GM23248 (cell line): ENCODE measurements at regions not wholly inside any gene's neighbourhood (a gene's known extent, or its start where the extent isn't known, plus 50 kb on each side); places are given as distances from the start of the nearest gene placed in this dataset.
A peak's percentile ranks its signal among the peaks of the same experiment; 100 is the strongest.

Experiments
- DNase-seq: peaks from one replicate; pipeline ENCODE4 v3.0.0-alpha.2; 2015
- H2AFZ ChIP-seq: fragments of 200-600 bp; sonication (generic); 2 replicates; pipeline ENCODE4 v1.6.1; 2016; ENCODE audit warnings: antibody characterized with exemption
- H3F3A ChIP-seq: fragments of 200-600 bp; sonication (generic); 2 replicates; pipeline ENCODE4 v1.6.1; 2016; ENCODE audit warnings: mild to moderate bottlenecking, antibody characterized with exemption, mixed run types; ENCODE audit not compliant: insufficient read depth
- H3K27ac ChIP-seq: fragments of 200-600 bp; sonication (generic); 2 replicates; pipeline ENCODE4 v1.5.1; 2016; ENCODE audit warnings: mild to moderate bottlenecking
- H3K27me3 ChIP-seq: fragments of 200-600 bp; sonication (generic); replicated peaks from 2 replicates; pipeline ENCODE4 v1.6.1; 2016; ENCODE audit warnings: mild to moderate bottlenecking; ENCODE audit not compliant: insufficient read depth
- H3K36me3 ChIP-seq: fragments of 200-600 bp; sonication (generic); 2 replicates; pipeline ENCODE4 v1.6.1; 2016; ENCODE audit warnings: low read depth, mild to moderate bottlenecking
- H3K4me1 ChIP-seq: fragments of 200-600 bp; sonication (generic); 2 replicates; pipeline ENCODE4 v1.6.1; 2016; ENCODE audit warnings: mild to moderate bottlenecking; ENCODE audit not compliant: insufficient read depth
- H3K4me2 ChIP-seq: fragments of 200-600 bp; sonication (generic); one replicate; pipeline ENCODE4 v1.6.1; 2016; ENCODE audit warnings: mild to moderate bottlenecking; ENCODE audit not compliant: unreplicated experiment
- H3K4me3 ChIP-seq: fragments of 200-600 bp; sonication (generic); 2 replicates; pipeline ENCODE4 v1.5.1; 2016; ENCODE audit warnings: mild to moderate bottlenecking
- H3K79me2 ChIP-seq: fragments of 200-600 bp; sonication (generic); 2 replicates; pipeline ENCODE4 v1.6.1; 2016; ENCODE audit warnings: mild to moderate bottlenecking; ENCODE audit not compliant: insufficient read depth
- H3K9ac ChIP-seq: fragments of 200-600 bp; sonication (generic); 2 replicates; pipeline ENCODE4 v1.6.1; 2016; ENCODE audit warnings: mild to moderate bottlenecking
- H3K9me2 ChIP-seq: fragments of 200-600 bp; sonication (generic); 2 replicates; pipeline ENCODE4 v1.6.1; 2016; ENCODE audit warnings: mixed run types, mild to moderate bottlenecking, moderate library complexity; ENCODE audit not compliant: insufficient read depth
- H3K9me3 ChIP-seq: fragments of 200-600 bp; sonication (generic); one replicate; pipeline ENCODE4 v1.6.1; 2017; ENCODE audit warnings: low read depth
- H4K20me1 ChIP-seq: fragments of 200-600 bp; sonication (generic); 2 replicates; pipeline ENCODE4 v1.6.0; 2016; ENCODE audit not compliant: insufficient read depth
- EZH2 ChIP-seq: fragments of 200-600 bp; sonication (generic); IDR thresholded peaks from 2 replicates; pipeline ENCODE4 v1.6.1; 2018; ENCODE audit warnings: antibody characterized with exemption, mild to moderate bottlenecking; ENCODE audit not compliant: insufficient read depth, poor library complexity, severe bottlenecking
- EZH2phosphoT487 ChIP-seq: fragments of 200-600 bp; sonication (generic); IDR thresholded peaks from 2 replicates; pipeline ENCODE4 v1.6.1; 2018; ENCODE audit warnings: antibody characterized with exemption, moderate library complexity, mild to moderate bottlenecking, low read depth; ENCODE audit not compliant: insufficient read depth
- WGBS, 2 experiments: methylation state at CpG; one replicate each; pipeline ENCODE4 v1.1.6; 2015 to 2017; ENCODE audit warnings: low lambda C conversion rate in 2 of 2, low coverage in 1 of 2; ENCODE audit errors: missing lambda C conversion rate in 2 of 2; 5-methylcytosine and 5-hydroxymethylcytosine counted together
- in situ Hi-C: fragments of 300-500 bp; cut with MboI; formaldehyde crosslinking; loops from 2 replicates; pipeline ENCODE4 v1.15.0; 2020

- in situ Hi-C loops: no loop called here
- Histone ChIP-seq H3K79me2 (no peaks in the 10 kb centered on the region), H2AFZ (peak overlapping the region; percentile 77), H3K36me3 (no peaks in the 10 kb centered on the region), H3F3A (no peaks in the 10 kb centered on the region), H4K20me1 (no peaks in the 10 kb centered on the region), H3K4me1 (peaks cover 16% of the 10 kb centered on the region), H3K9ac (0 out of 2 replicates have a peak overlapping the region, but pooled peaks have one; percentile 65), H3K27ac (no peak overlapping the region), H3K4me2 (peak overlapping the region; percentile 57), H3K27me3 (0 out of 2 replicates have a peak, but pooled peaks cover 8% of the 10 kb centered on the region), H3K9me2 (no peaks in the 10 kb centered on the region), H3K9me3 (no peaks in the 10 kb centered on the region), H3K4me3 (peak overlapping the region; percentile 55)
- WGBS, 2 experiments: 8 to 13% methylated on average over 13 of the region's 13 CpGs
- peak; percentile 35 for DNase-seq
- TF ChIP-seq EZH2phosphoT487 (no peak), EZH2 (no peak)
Observed at GRCh38 chr14:23694949-23695663, 58.9 kb downstream of the DHRS2 start.

- 0 out of 2 replicates have a peak, but pooled peaks cover 8% of the 10 kb centered on the region for H3K27me3 ChIP-seq
- no peaks in the 10 kb centered on the region for H4K20me1 ChIP-seq
- peaks cover 16% of the 10 kb centered on the region for H3K4me1 ChIP-seq
- peak; percentile 5 for DNase-seq
- no peaks in the 10 kb centered on the region for H3F3A ChIP-seq
- H3K36me3 ChIP-seq: no peaks in the 10 kb centered on the region
- H3K9me2 ChIP-seq: no peaks in the 10 kb centered on the region
- H3K9ac ChIP-seq: no peak overlapping the region
- peak overlapping the region; percentile 57 for H3K4me2 ChIP-seq
- H3K79me2 ChIP-seq: no peaks in the 10 kb centered on the region
- no peaks in the 10 kb centered on the region for H3K9me3 ChIP-seq
- TF ChIP-seq EZH2phosphoT487 (no peak), EZH2 (no peak)
- in situ Hi-C loops: no loop called here
- H2AFZ ChIP-seq: peak overlapping the region; percentile 77
- peak overlapping the region; percentile 55 for H3K4me3 ChIP-seq
- WGBS, 2 experiments: 6 to 10% methylated on average over 8 of the region's 8 CpGs
- no peak overlapping the region for H3K27ac ChIP-seq
Observed at GRCh38 chr14:23695664-23695999, 59.5 kb downstream of the DHRS2 start.

DNA sequence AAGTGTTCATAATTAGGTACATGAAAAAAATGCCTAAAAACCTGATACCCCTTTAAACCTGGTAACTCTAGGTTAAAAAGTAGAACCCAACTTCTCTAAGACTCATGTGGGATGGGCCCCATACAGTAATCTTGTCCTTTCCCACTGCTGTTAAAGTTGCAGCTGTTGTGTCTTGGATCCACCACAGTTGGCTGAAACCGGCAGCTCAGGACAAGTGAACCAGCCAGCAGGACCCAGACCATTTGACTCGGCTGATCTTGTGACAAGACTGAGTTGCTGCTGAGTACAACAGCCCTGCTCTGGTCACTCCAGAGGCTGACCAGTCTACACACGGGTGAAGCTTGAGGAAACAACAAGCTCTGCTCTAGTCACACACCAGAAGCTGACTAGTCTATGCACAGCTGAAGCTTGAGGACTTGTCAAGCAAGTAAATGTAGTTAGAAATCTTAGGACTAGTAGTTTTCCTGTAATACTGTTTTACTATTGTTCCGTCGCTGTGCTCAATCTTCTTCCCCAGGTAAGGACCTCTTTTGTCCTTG lies 60.6 kb downstream of the DHRS2 start:
- WGBS, 2 experiments: 51 to 58% methylated on average over 5 of the region's 5 CpGs
- no peaks in the 10 kb centered on the region for H3F3A ChIP-seq
- no peaks in the 10 kb centered on the region for H3K9me2 ChIP-seq
- no peak overlapping the region for H3K4me2 ChIP-seq
- peaks cover 16% of the 10 kb centered on the region for H3K4me1 ChIP-seq
- TF ChIP-seq EZH2phosphoT487 (no peak), EZH2 (no peak)
- H3K9ac ChIP-seq: no peak overlapping the region
- no peak overlapping the region for H3K27ac ChIP-seq
- no peaks in the 10 kb centered on the region for H3K36me3 ChIP-seq
- no peaks in the 10 kb centered on the region for H4K20me1 ChIP-seq
- no peaks in the 10 kb centered on the region for H3K79me2 ChIP-seq
- H3K27me3 ChIP-seq: 0 out of 2 replicates have a peak, but pooled peaks cover 8% of the 10 kb centered on the region
- no peaks in the 10 kb centered on the region for H3K9me3 ChIP-seq
- no peak overlapping the region for H2AFZ ChIP-seq
- no peak overlapping the region for H3K4me3 ChIP-seq
- in situ Hi-C loops: no loop called here
- no peak for DNase-seq

GRCh38 chr14:23697680-23698079 lies 61.5 kb downstream of the DHRS2 start:
- TF ChIP-seq EZH2phosphoT487: no peak
- no peak for TF ChIP-seq EZH2
- in situ Hi-C loops: no loop called here
- no peaks in the 10 kb centered on the region for H3F3A ChIP-seq
- H3K79me2 ChIP-seq: no peaks in the 10 kb centered on the region
- H3K4me2 ChIP-seq: no peak overlapping the region
- no peak overlapping the region for H3K9ac ChIP-seq
- no peak for DNase-seq
- H3K36me3 ChIP-seq: no peaks in the 10 kb centered on the region
- no peak overlapping the region for H2AFZ ChIP-seq
- no peaks in the 10 kb centered on the region for H3K9me2 ChIP-seq
- peaks cover 16% of the 10 kb centered on the region for H3K4me1 ChIP-seq
- H3K9me3 ChIP-seq: no peaks in the 10 kb centered on the region
- H3K4me3 ChIP-seq: no peak overlapping the region
- 0 out of 2 replicates have a peak, but pooled peaks cover 8% of the 10 kb centered on the region for H3K27me3 ChIP-seq
- H4K20me1 ChIP-seq: no peaks in the 10 kb centered on the region
- H3K27ac ChIP-seq: no peak overlapping the region
- 66 to 68% methylated on average over 4 of the region's 4 CpGs for WGBS, 2 experiments
